ENCODE measurements at regions not wholly inside any gene's neighbourhood (a gene's known extent, or its start where the extent isn't known, plus 50 kb on each side); places are given as distances from the start of the nearest gene placed in this dataset.
"Not testable (repeated sequence)": the region's sequence is repeated elsewhere in the genome, so short reads cannot be mapped to it uniquely, and the experiment has no call there.

DNA sequence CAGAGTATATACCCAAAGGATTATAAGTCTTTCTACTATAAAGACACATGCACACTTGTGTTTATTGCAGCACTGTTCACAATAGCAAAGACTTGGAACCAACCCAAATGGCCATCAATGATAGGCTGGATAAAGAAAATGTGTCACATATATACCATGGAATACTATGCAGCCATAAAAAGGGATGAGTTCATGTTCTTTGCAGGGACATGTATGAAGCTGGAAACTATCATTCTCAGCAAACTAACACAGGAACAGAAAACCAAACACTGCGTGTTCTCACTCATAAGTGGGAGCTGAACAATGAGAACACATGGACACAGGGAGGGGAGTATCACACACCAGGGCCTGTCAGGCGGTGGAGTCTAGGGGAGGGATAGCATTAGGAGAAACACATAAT is 281.7 kb upstream of the MEF2C start:
- not testable (repeated sequence) for DNase-seq (ENCODE audit: low read depth in 2 of 2)

DNA sequence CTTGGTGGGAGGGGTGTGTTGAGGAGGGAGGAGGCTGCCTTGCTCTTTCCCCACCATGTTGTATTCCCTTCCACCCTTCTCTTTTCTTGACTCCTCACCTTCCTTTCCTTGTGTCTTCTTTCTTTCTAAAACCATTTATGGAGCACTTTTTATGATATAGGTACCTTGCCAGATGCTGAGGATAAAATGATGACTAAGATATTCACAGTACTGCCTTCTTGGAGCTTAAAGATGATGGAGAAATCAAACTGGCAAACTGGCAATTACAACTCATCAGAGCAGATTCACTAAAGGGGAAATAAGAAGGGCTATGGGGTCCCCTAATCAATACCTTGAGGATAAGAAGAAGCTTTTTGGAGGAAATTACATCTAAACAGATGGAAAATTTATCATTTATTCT is 273.2 kb upstream of the MEF2C start:
- DNase-seq (ENCODE audit: low read depth in 2 of 2), result no peak

DNA sequence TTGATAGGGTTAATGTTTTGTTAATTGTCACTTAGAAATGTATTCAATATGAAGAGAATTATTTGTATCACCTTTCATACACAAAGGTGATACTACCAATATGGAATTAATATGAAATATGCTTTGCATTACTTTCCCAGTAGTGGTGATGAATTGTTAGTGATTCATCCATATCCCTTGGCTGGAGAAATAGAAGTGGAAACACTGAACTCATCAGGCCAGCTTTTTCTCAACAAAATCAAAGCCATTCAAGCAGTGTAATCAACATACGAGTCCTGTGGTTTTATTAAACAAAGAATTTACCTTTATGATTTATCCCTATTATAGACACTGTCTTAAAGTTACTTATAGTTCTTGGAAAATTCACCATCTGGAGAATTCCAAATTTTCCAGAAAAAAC is 264.0 kb upstream of the MEF2C start:
- DNase-seq (ENCODE audit: low read depth in 2 of 2), result no peak

DNA sequence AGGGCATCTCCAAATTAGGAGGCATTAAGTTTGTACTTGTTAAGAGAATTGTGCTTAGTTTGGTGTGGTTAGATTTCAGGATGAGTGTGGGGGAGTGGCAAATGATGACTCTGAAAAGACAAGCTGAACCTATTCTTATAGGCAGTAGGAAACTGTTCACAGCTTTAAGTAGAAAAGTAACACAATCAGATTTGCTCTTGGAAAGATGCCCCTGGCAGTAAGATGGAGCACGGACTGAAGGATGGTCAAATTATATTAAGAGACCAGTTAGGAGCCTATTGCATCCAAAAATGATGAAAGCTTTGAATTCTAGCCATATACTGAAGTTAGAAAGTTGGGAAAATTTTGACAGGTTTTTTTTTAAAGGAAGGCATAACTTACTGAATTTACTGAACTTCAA is 254.2 kb upstream of the MEF2C start:
- DNase-seq (ENCODE audit: low read depth in 2 of 2), result no peak

DNA sequence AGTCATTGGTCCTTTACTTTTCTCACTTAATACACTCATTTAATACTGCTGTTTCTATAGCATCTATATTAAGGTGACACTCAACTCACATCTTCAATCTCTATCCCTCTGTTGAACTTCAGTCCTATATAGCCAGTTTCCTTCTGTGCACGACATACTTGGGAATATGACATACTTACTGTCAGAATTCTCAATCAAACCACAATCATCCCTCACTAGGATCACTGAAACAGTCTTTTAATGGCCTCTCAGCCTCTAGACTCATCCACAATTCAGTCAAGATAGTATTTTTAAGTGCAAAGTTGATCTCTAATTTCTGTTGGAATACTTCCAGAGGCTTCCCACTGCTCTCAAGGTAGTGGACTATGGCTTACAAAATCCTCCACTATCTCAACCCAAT is 251.0 kb upstream of the MEF2C start:
- no peak for DNase-seq (ENCODE audit: low read depth in 2 of 2)

DNA sequence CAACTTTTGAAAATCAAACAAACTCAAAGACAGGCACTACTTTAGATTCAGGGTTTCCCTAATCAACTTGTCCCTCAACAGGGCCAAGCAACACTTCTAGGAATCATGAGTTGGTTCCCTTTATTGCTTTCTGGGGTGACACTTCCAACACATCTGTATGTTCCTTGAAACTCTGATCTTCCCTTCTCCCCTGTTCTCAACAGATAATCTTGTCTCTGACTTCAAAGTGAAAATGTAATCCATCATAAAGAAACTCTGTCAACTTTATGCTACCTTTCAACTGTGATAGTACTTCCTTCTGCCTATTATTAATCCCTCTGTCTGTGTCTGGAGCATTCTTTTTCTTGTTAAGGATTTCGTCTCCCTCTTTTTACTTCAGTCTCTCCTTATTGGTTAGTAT is 250.1 kb upstream of the MEF2C start:
- no peak for DNase-seq (ENCODE audit: low read depth in 2 of 2)

DNA sequence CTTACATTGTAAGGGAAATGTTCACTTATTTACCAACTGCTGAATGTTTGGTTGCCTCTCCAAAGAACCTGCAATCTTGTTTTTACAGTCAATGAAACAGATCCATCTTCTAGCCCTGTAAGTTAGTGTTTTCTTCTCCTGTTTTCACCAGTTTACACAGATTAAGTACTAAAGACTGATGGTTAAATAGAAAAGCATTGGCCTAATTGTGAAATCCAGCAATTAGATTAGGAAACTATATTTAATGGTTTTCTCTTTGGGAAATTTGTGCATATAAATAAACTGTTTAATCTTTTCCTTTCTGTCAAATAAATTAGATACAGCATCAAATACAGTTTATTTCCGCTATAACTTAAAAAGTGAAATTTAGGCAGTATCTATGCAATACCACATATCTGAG is 247.9 kb upstream of the MEF2C start:
- no peak for DNase-seq (ENCODE audit: low read depth in 2 of 2)

DNA sequence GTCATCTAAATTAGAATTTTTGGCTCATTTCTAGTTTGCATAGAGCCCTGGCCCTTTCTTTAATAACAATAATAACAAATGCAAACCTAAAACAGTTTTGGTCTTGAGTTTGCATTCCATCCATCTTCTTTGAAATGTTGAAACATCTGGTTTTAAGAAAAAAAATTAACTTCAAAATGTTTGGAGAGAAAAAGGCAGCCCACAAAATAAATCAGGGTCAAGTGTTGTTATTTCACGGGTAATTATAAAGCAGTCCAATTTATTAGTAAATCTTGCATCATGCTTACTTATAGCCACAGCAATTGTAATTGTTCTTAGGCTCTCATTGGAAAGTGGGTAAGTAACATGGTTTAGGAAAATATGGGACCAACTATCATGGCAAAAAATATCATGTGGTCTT is 247.0 kb upstream of the MEF2C start:
- DNase-seq (ENCODE audit: low read depth in 2 of 2), result no peak

DNA sequence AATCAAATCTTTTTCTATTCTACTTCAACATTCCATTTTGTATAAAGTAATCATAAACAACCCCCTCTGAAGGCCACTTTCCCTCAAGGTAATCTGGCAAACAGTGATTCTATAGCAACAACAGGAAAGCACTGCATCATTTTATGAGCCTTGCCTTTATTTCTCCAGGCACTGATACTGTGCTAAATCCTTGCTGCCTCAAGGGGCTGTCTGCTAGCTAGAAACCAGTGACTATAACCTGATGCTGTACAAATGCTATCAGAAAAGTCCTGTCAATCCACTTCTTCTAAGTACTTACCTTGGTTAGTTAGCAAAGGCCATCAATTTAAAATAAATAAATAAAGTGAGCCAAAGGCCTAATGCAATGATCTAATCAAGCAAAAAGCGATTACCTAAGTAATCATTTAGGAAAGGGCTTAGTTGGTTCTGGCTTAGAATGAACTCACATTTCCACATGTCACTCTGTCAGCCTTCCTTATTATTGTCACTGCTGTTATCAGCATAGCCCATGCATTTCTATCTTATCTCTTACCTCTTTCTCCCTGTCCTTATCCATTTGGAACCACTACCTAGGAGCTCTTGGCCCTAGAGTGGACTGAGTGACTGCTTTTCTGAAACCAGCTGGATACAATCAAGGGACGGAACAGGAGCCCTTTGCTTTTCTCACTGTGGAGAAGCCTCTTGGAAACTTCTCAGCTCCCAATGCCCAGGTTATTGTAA is 246.1 kb upstream of the MEF2C start:
- DNase-seq (ENCODE audit: low read depth in 2 of 2), result no peak

DNA sequence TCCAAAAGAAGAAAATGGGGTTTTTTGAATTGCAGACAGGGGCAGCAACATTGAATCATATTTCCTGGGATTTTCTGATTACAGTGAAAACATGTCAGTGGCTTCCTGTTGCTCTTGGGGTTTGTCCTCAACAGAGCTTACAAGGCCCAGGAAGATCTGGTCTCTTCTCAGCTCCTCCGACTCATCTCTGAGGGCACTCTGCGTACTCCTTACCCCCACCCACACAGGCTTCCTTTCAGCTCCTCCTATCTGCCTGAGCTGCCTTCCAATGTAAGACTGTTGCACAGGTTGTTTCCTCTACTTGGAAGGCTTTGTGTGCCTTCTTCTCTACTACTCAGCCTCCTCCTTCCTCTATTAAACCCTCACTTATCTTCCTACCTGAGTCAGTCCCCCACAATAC is 245.1 kb upstream of the MEF2C start:
- DNase-seq (ENCODE audit: low read depth in 2 of 2), result peak; percentile 1 to 18

DNA sequence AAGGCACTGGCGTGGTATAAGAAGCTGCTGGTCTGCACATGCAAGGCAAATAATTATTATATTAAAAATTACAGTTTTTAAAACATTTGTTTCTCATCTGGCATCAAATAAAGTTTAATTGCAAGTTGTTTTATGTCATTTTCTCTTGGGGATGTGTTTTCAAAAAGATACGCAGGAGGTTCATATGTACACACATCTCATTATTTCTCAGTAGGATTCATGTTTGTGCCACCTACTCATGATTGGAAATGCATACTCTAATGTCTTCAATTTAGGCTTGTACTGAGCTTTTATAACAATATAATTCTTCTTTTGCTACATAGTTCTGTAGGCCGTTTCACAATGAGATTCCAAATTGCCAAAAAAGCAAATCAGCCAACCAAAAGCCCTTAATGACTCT is 244.2 kb upstream of the MEF2C start:
- no peak for DNase-seq (ENCODE audit: low read depth in 2 of 2)

DNA sequence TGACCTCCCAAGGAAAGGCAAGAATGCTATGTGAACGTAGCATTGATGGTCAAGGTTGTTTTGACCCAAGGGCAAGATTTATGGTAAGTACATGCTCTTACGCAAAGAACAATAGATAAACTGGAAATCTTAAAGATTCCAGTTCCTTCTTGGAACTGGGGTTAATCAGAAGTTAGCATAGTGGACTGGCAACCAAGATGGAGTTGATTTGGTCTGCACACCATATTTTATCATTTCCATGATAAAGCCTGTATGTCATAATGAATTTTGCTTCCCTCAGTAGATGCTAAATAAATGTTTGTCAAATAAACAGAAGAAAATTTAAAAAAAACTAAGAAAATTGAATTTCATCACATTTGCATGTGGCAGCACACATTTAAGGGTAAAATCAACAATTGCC is 242.4 kb upstream of the MEF2C start:
- DNase-seq (ENCODE audit: low read depth in 2 of 2), result no peak

DNA sequence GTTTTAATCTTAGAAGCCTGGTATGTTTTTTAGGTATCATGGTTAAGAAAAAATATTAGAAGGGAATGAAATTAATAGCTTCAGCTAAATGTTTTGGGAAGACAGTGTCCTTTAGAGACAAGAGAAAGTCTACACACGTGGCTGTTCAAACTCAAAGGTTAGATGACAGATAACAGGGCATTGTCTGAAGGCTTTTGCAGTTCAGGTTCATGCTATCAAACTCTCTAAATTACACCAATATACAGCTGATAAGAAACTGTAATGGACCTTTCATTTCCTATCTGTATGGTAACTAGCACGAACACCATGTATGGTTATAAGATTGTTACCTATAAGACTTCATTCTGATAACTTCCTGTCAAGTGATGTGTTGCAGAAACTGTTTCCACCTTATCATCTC is 240.6 kb upstream of the MEF2C start:
- no peak for DNase-seq (ENCODE audit: low read depth in 2 of 2)

DNA sequence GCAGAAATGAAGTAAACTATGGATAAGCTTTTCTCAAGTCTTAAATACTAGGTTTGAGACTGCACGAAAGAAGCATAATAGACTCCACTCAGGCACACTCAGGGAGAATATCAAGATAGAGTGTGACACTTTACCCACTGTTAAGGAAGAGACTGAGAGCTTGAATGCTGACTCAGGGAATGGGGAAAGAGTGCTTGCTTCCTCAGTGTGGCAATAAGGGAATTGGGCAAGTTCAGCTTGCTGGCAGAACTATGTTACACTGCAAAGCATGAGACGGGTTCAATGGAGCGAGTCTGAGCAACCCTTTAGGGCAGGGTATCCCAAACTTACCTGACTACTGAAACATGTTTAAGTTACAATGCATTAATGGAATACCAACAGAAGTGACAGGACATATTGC is 237.7 kb upstream of the MEF2C start:
- DNase-seq (ENCODE audit: low read depth in 2 of 2), result no peak

DNA sequence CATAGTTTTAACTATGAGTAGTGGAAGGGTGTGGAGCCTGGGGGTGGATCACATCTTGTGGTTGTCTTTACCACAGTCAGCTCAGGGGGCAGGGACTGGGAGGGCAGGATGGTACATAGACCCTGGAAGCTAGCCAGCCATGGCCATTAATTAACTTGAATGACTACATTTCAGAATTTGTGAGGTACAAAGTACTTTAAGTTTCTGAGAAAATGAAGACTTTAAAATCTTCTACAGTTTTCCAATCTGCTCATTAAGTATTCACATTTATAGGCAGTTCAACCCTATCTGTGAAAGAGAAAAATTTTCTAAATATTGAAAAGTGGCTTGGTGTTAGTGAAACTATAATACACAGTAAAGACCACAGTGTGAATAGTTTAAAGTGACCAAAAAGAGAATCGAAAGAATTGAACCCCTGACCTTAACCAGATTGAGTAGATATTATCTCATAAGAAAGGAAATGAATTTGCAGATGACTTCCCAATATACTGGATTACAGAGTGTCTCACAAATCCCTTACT is 234.2 kb upstream of the MEF2C start:
- DNase-seq (ENCODE audit: low read depth in 2 of 2), result no peak

DNA sequence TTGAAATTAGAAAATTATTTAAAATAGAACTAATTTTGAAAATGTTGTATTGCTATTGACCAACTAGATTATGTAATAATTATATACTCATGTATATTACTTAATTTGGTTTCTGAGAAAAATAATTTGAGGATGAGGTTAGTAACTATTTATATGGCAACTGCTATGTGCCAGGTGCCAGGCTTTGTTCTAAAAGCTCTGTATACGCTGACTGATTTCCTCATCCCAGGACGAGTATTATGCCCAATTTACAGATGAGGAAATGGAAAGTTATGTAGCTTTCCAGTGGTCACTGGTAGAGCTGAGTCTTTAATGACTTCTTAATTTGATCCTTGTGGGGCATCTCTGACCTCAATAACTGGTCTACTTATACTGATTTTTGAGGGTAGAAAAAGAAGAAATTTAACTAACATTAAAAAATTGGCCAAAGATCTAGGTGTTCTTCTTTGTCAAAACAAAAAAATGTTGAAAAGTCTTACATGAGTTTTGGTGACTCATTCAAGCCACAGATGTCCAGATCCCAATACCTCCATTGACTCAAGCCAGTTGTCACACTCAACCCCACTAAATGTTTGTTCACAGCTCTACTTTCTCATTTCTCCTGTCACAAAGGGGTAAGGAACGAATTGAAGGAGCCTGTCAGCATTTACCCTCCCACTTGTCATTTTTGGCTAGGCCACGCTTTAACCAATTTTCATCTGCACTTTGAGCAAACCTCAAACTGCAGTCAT is 228.1 kb upstream of the MEF2C start:
- no peak for DNase-seq (ENCODE audit: low read depth in 2 of 2)

DNA sequence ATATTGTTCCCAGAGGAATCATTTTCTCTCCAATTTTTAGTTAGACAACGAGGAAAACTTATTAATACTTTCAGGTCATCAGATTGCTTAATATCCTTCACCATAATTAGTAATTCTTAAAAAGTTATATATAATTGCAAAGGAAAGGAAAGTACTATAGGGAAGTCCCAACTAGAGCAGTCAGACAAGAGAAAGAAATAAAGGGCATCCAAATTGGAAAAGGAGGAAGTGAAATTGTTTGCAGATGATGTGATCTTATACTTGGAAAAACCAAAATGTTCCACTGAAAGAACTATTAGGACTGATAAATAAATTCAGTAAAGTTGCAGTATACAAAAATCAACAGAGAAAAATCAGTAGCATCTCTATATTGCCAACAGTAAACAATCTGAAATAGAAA is 223.5 kb upstream of the MEF2C start:
- DNase-seq (ENCODE audit: low read depth in 2 of 2), result no peak

DNA sequence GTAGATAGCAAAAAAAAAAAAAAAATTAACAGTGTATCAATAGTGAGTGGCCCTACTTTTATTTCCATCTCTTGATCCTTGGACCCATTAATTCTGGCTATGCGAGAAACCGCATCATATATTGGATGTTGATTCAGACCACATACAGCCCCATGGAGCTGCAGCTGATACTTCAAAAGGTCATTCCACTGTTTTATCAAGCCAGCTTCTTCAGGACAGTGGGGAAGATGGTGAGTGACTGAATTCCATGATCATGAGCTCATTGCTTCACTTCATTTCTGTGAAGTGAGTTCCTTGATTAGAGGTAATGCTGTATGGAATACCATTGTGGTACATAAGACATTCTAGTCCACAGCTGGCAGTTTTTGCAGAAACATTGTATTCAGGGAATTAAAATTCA is 222.9 kb upstream of the MEF2C start:
- DNase-seq (ENCODE audit: low read depth in 2 of 2), result no peak

DNA sequence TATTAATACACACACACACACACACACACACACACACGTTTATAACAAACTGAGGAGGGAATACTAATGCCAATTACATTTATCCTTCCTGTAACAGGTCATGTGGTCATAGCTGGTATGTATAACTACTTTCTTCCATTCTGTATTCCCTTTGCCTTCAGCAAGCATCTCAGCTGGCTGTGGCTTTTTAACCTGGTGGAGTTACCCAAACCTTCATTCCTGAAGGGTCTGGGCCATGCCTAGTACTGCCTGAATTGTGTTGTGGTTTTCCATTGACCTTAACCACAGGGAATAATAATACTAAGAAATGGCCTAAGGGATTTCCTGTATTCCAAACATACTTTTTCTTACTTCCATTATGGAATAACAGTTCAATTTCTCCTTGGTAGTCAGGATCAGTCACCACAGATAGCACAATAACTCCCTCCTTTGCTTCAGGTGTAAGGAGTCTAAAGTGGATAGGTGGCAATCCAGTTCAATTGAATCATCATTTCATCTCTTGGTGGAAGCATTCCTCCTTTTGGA is 222.2 kb upstream of the MEF2C start:
- DNase-seq (ENCODE audit: low read depth in 2 of 2), result no peak

DNA sequence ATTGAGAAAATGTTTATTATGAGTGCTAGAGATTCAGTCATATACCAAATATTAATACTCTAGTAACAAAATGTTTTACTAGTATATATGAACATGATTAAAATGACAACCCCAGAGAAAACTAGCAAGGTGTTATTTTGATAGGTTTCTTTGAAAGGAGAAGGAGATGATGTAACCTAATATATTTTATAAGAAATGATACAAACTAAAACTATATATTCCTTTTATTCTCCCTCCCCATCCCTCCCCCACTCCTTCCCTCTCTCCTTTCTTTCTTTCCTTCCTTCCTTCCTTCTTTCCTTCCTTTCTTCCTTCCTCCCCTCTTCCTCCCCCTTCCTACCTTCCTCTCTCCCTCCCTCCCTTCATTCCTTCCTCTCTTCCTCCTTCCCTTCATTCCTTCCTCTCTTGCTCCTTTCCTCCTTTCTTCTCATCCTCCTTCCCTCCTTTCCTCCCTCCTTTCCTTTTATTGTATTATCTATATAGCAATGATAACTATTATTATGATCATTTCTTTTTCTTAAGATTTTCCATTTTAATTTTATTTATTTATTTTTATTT is 215.3 kb upstream of the MEF2C start:
- no peak for DNase-seq (ENCODE audit: low read depth in 2 of 2)

DNA sequence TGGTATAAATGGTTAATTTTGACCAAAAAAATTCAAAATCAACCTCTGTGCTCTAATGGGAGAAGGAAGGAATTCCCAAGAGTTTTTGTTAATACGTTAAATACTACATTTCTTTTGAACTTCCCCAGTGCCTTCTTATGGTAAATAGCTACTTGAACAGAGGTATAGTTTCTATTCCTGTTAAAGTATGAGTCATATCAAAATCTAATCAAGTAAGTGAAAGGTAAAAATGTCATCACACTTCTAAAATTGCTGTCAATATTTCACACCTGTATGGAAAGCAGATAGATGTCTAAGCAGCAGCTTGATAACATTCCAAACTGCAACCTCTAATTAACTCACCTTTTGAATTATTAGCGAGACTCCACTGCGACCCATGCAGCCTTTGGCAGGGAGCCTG is 214.1 kb upstream of the MEF2C start:
- DNase-seq (ENCODE audit: low read depth in 2 of 2), result no peak

DNA sequence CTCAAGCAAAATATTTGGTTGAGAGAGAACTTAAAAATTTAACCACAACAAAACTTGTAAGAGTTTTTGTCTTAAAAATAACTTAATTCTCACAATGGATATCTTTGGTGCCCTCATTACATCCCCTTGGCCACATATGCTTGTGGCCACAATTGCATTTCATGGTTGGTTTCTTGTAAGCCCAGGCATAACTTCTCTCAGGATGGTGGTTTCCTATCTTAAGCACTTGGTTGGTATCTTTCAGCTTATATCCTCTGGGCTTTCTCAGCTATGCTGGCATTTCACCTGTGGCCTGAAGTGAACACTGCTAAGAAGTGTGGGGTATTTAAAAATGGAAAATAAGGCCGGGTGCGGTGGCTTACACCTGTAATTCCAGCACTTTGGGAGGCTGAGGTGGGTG is 212.4 kb upstream of the MEF2C start:
- no peak for DNase-seq (ENCODE audit: low read depth in 2 of 2)

DNA sequence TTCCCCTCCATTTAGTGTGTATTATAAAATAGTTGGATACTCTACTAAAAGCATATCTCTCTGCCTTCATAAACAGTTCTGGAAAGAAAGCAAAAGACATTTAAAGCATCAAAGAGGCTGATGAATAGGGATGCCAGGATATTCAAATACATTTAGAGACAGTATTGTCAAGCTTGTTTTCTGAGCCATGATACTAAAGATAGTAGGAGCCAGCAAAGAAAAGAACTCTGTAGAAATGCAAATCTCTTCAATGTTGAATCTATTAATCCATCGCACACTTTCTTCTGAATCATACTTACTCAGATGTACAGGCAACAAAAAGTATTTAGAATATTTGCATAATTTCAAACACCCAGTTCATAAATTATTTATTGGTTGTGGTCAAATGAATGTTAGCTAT is 207.1 kb upstream of the MEF2C start:
- DNase-seq (ENCODE audit: low read depth in 2 of 2), result no peak

Data from lung microvascular endothelial cell (primary cell).